GM23338 (cell line): ENCODE measurements at regions not wholly inside any gene's neighbourhood (a gene's known extent, or its start where the extent isn't known, plus 50 kb on each side); places are given as distances from the start of the nearest gene placed in this dataset.

Experiments
- ATAC-seq: fragments of 200-7000 bp; cut with Tn5 transposase; 3 replicates; pipeline ENCODE4 v1.9.1; 2020
- DNase-seq: peaks from one replicate; pipeline ENCODE4 v3.0.0-alpha.2; 2015; ENCODE audit warnings: low spot score
- H2AFZ ChIP-seq: fragments of 200-600 bp; sonication (generic); 2 replicates; pipeline ENCODE4 v1.8.0; 2016; ENCODE audit warnings: antibody characterized with exemption, mild to moderate bottlenecking, moderate library complexity
- H3F3A ChIP-seq: fragments of 200-600 bp; sonication (generic); replicated peaks from 2 replicates; pipeline ENCODE4 v1.8.0; 2017; ENCODE audit warnings: antibody characterized with exemption, mixed run types, low read depth
- H3K27ac ChIP-seq: fragments of 200-600 bp; sonication (generic); 2 replicates; pipeline ENCODE4 v1.6.1; 2016; ENCODE audit warnings: low read depth
- H3K27me3 ChIP-seq: fragments of 200-600 bp; sonication (generic); 2 replicates; pipeline ENCODE4 v1.8.0; 2016; ENCODE audit warnings: mild to moderate bottlenecking, mixed run types, moderate library complexity; ENCODE audit not compliant: insufficient read depth
- H3K36me3 ChIP-seq: fragments of 200-600 bp; sonication (generic); 2 replicates; pipeline ENCODE4 v1.8.0; 2016; ENCODE audit warnings: mild to moderate bottlenecking; ENCODE audit not compliant: insufficient read depth
- H3K4me1 ChIP-seq: fragments of 200-600 bp; sonication (generic); 2 replicates; pipeline ENCODE4 v1.8.0; 2016; ENCODE audit warnings: mild to moderate bottlenecking, moderate library complexity; ENCODE audit not compliant: insufficient read depth
- H3K4me2 ChIP-seq: fragments of 200-600 bp; sonication (generic); 2 replicates; pipeline ENCODE4 v1.7.1; 2017; ENCODE audit warnings: mixed run types
- H3K4me3 ChIP-seq: fragments of 200-600 bp; sonication (generic); 2 replicates; pipeline ENCODE4 v1.6.1; 2016; ENCODE audit warnings: mixed run types
- H3K79me2 ChIP-seq: fragments of 200-600 bp; sonication (generic); replicated peaks from 2 replicates; pipeline ENCODE4 v1.8.0; 2017; ENCODE audit warnings: mild to moderate bottlenecking; ENCODE audit not compliant: insufficient read depth
- H3K9me2 ChIP-seq: fragments of 200-600 bp; sonication (generic); 2 replicates; pipeline ENCODE4 v1.8.0; 2017; ENCODE audit not compliant: insufficient read depth
- H4K20me1 ChIP-seq: fragments of 200-600 bp; sonication (generic); replicated peaks from 2 replicates; pipeline ENCODE4 v1.8.0; 2017; ENCODE audit warnings: mild to moderate bottlenecking; ENCODE audit not compliant: insufficient read depth
- H3K27ac Mint-ChIP-seq: 2 replicates; pipeline ENCODE4 v1.8.0; 2020; ENCODE audit warnings: inconsistent platforms, mild to moderate bottlenecking, moderate library complexity, mixed read lengths
- H3K27me3 Mint-ChIP-seq: 3 replicates; pipeline ENCODE4 v1.8.0; 2022; ENCODE audit warnings: low read depth, mild to moderate bottlenecking, moderate library complexity, mixed read lengths, inconsistent platforms; ENCODE audit not compliant: insufficient read depth, poor library complexity
- H3K36me3 Mint-ChIP-seq: 3 replicates; pipeline ENCODE4 v1.8.0; 2021; ENCODE audit warnings: low read depth, mild to moderate bottlenecking, inconsistent platforms, moderate library complexity, mixed read lengths
- H3K4me1 Mint-ChIP-seq: 3 replicates; pipeline ENCODE4 v1.8.0; 2020; ENCODE audit warnings: mild to moderate bottlenecking, inconsistent platforms, mixed read lengths
- H3K4me3 Mint-ChIP-seq: 3 replicates; pipeline ENCODE4 v1.8.0; 2021; ENCODE audit warnings: moderate library complexity, mild to moderate bottlenecking, inconsistent platforms, mixed read lengths
- H3K9me3 Mint-ChIP-seq: 3 replicates; pipeline ENCODE4 v1.8.0; 2020; ENCODE audit warnings: moderate library complexity, mild to moderate bottlenecking, inconsistent platforms, mixed read lengths
- CREB1 ChIP-seq: fragments of 250-450 bp; sonication (Bioruptor Pico); IDR thresholded peaks from 2 replicates; pipeline ENCODE4 v1.5.0; 2020; ENCODE audit warnings: low read depth, mild to moderate bottlenecking, moderate library complexity
- EZH2 ChIP-seq: fragments of 200-600 bp; sonication (generic); IDR thresholded peaks from one replicate; pipeline ENCODE4 v1.8.0; 2017; ENCODE audit warnings: antibody characterized with exemption, mild to moderate bottlenecking, low read depth; ENCODE audit not compliant: unreplicated experiment
- EZH2phosphoT487 ChIP-seq: fragments of 200-600 bp; sonication (generic); IDR thresholded peaks from one replicate; pipeline ENCODE4 v1.8.1; 2018; ENCODE audit warnings: antibody characterized with exemption; ENCODE audit not compliant: unreplicated experiment
- JUNB ChIP-seq: IDR thresholded peaks from one replicate; pipeline ENCODE4 v1.6.1; 2016; ENCODE audit warnings: antibody characterized with exemption; ENCODE audit not compliant: unreplicated experiment
- NANOG ChIP-seq: IDR thresholded peaks from 2 replicates; pipeline ENCODE4 v1.6.1; 2016; ENCODE audit warnings: antibody characterized with exemption, borderline replicate concordance
- POLR2AphosphoS5 ChIP-seq: IDR thresholded peaks from 2 replicates; pipeline ENCODE4 v1.6.1; 2016; ENCODE audit warnings: antibody characterized with exemption, low read depth
- STAT1 ChIP-seq: IDR thresholded peaks from one replicate; pipeline ENCODE4 v1.6.1; 2016; ENCODE audit warnings: antibody characterized with exemption; ENCODE audit not compliant: unreplicated experiment
- ZNF114 ChIP-seq: fragments of 250-450 bp; sonication (Bioruptor Pico); IDR thresholded peaks from 2 replicates; pipeline ENCODE4 v1.5.0; 2020; ENCODE audit warnings: mild to moderate bottlenecking, moderate library complexity
- ZNF331 ChIP-seq: fragments of 250-450 bp; sonication (Bioruptor Pico); IDR thresholded peaks from 2 replicates; pipeline ENCODE4 v1.5.0; 2020; ENCODE audit warnings: low read depth, mild to moderate bottlenecking, moderate library complexity
- TF ChIP-seq, protein P1 (sequence below): IDR thresholded peaks from 2 replicates; pipeline ENCODE4 v1.6.1; 2016; ENCODE audit warnings: antibody characterized with exemption
- TF ChIP-seq, protein P2 (sequence below), 2 experiments: fragments of 200-600 bp in 1 of 2; sonication (generic) in 1 of 2; conservative IDR thresholded peaks; 2 replicates each; pipeline versions ENCODE4 v1.5.1 to v1.6.1; 2016 to 2017; ENCODE audit warnings: antibody characterized with exemption in 2 of 2, low read depth in 2 of 2, mild to moderate bottlenecking in 2 of 2, moderate library complexity in 1 of 2
- TF ChIP-seq, protein P3 (sequence below): IDR thresholded peaks from one replicate; pipeline ENCODE4 v1.6.1; 2018; ENCODE audit warnings: antibody characterized with exemption; ENCODE audit not compliant: unreplicated experiment

DNA sequence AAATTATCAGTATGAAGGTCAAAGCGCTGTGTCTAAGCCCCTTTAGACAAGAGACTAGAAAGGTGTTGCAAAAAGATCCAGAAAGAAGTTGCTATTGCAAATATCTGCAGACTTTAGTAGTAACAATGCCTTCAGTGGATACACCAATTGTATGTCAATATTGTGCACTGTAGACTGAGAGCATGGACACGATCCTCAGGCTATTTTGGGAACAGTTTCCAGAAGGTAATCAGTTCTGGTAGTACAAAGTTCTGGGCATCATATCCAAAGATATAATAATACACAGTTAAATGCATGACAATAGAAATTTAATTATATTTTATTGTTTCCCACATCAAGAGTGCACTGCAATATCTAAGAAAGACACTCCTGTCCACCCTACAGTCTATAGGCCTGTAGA, 84.1 kb upstream of the LUZP2 start:
- H3K27me3 ChIP-seq: no peaks in the 10 kb centered on the region
- H2AFZ ChIP-seq: no peak overlapping the region
- Mint-ChIP-seq H3K27me3 (no peaks in the 10 kb centered on the region), H3K27ac (no peak overlapping the region), H3K4me1 (no peaks in the 10 kb centered on the region; the same call in 2 of the 3 replicates), H3K9me3 (peaks cover 8% of the 10 kb centered on the region), H3K4me3 (no peak overlapping the region), H3K36me3 (peaks cover 3% of the 10 kb centered on the region; the same call in 2 of the 3 replicates)
- no peak overlapping the region for H3K4me3 ChIP-seq
- H3K9me2 ChIP-seq: no peaks in the 10 kb centered on the region
- no peaks in the 10 kb centered on the region for H3K4me1 ChIP-seq
- no peaks in the 10 kb centered on the region for H3K36me3 ChIP-seq
- no peak for DNase-seq
- no peak overlapping the region for H3K4me2 ChIP-seq
- H3F3A ChIP-seq: no peaks in the 10 kb centered on the region
- H4K20me1 ChIP-seq: no peaks in the 10 kb centered on the region
- no peak overlapping the region for H3K27ac ChIP-seq
- TF ChIP-seq, protein P1, sequence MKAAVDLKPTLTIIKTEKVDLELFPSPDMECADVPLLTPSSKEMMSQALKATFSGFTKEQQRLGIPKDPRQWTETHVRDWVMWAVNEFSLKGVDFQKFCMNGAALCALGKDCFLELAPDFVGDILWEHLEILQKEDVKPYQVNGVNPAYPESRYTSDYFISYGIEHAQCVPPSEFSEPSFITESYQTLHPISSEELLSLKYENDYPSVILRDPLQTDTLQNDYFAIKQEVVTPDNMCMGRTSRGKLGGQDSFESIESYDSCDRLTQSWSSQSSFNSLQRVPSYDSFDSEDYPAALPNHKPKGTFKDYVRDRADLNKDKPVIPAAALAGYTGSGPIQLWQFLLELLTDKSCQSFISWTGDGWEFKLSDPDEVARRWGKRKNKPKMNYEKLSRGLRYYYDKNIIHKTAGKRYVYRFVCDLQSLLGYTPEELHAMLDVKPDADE: no peak
- ATAC-seq: no peak
- no peaks in the 10 kb centered on the region for H3K79me2 ChIP-seq

DNA sequence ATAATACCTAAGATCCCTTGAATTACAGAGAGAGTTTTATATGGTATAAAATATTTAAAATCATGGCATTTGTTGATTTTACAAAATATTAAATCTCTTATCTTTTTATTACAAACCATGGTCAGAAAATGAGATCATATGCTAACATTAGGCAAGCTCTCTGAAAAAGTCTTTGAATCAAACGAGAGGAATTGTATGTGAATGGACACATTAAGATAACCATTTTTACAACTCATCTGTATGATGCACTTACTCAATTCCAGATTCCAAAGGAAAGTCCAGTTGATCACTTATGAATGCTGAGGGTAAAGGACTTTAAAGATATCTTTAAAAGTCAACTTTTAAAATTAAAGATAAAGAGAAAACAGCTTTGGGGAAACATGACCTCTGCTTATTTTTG, 83.5 kb upstream of the LUZP2 start:
- Mint-ChIP-seq H3K4me3 (no peak overlapping the region), H3K27ac (no peak overlapping the region), H3K4me1 (no peaks in the 10 kb centered on the region; the same call in 2 of the 3 replicates), H3K27me3 (no peaks in the 10 kb centered on the region), H3K9me3 (peaks cover 8% of the 10 kb centered on the region), H3K36me3 (peaks cover 3% of the 10 kb centered on the region; the same call in 2 of the 3 replicates)
- Histone ChIP-seq H3F3A (no peaks in the 10 kb centered on the region), H3K9me2 (no peaks in the 10 kb centered on the region), H3K4me1 (no peaks in the 10 kb centered on the region), H4K20me1 (no peaks in the 10 kb centered on the region), H3K79me2 (no peaks in the 10 kb centered on the region), H3K27me3 (no peaks in the 10 kb centered on the region), H3K4me3 (no peak overlapping the region), H3K4me2 (no peak overlapping the region), H3K36me3 (no peaks in the 10 kb centered on the region), H2AFZ (no peak overlapping the region), H3K27ac (no peak overlapping the region)
- ATAC-seq: no peak
- no peak for DNase-seq
- TF ChIP-seq STAT1: no peak
- TF ChIP-seq, protein P1: no peak
- TF ChIP-seq POLR2AphosphoS5: no peak
- TF ChIP-seq JUNB: no peak
- no peak for TF ChIP-seq EZH2phosphoT487
- TF ChIP-seq ZNF331: no peak
- TF ChIP-seq, protein P2, sequence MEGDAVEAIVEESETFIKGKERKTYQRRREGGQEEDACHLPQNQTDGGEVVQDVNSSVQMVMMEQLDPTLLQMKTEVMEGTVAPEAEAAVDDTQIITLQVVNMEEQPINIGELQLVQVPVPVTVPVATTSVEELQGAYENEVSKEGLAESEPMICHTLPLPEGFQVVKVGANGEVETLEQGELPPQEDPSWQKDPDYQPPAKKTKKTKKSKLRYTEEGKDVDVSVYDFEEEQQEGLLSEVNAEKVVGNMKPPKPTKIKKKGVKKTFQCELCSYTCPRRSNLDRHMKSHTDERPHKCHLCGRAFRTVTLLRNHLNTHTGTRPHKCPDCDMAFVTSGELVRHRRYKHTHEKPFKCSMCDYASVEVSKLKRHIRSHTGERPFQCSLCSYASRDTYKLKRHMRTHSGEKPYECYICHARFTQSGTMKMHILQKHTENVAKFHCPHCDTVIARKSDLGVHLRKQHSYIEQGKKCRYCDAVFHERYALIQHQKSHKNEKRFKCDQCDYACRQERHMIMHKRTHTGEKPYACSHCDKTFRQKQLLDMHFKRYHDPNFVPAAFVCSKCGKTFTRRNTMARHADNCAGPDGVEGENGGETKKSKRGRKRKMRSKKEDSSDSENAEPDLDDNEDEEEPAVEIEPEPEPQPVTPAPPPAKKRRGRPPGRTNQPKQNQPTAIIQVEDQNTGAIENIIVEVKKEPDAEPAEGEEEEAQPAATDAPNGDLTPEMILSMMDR (conservative IDR thresholded peaks at IDR 0.05; ENCODE audit: low read depth in 2 of 2): no peak
- no peak for TF ChIP-seq ZNF114 (CRISPR knock-in tag)
- TF ChIP-seq EZH2: no peak
- TF ChIP-seq CREB1 (CRISPR knock-in tag): no peak
- TF ChIP-seq NANOG: no peak
- TF ChIP-seq, protein P3, sequence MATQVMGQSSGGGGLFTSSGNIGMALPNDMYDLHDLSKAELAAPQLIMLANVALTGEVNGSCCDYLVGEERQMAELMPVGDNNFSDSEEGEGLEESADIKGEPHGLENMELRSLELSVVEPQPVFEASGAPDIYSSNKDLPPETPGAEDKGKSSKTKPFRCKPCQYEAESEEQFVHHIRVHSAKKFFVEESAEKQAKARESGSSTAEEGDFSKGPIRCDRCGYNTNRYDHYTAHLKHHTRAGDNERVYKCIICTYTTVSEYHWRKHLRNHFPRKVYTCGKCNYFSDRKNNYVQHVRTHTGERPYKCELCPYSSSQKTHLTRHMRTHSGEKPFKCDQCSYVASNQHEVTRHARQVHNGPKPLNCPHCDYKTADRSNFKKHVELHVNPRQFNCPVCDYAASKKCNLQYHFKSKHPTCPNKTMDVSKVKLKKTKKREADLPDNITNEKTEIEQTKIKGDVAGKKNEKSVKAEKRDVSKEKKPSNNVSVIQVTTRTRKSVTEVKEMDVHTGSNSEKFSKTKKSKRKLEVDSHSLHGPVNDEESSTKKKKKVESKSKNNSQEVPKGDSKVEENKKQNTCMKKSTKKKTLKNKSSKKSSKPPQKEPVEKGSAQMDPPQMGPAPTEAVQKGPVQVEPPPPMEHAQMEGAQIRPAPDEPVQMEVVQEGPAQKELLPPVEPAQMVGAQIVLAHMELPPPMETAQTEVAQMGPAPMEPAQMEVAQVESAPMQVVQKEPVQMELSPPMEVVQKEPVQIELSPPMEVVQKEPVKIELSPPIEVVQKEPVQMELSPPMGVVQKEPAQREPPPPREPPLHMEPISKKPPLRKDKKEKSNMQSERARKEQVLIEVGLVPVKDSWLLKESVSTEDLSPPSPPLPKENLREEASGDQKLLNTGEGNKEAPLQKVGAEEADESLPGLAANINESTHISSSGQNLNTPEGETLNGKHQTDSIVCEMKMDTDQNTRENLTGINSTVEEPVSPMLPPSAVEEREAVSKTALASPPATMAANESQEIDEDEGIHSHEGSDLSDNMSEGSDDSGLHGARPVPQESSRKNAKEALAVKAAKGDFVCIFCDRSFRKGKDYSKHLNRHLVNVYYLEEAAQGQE: no peak
